Sigmoid colon (tissue), 6 donors: ENCODE measurements at regions not wholly inside any gene's neighbourhood (a gene's known extent, or its start where the extent isn't known, plus 50 kb on each side); places are given as distances from the start of the nearest gene placed in this dataset.

Experiments
- DNase-seq: peaks from one replicate; pipeline ENCODE4 v3.0.0-alpha.2; 2019
- H3K27ac ChIP-seq, 4 donors: fragments of 200-600 bp; sonication (generic); one replicate each; pipeline ENCODE4 v1.5.1; 2016 to 2019; ENCODE audit warnings: mild to moderate bottlenecking in 1 of 4
- H3K27me3 ChIP-seq, 3 donors: fragments of 200-600 bp; sonication (generic); one replicate each; pipeline ENCODE4 v1.5.1; 2019; ENCODE audit warnings: mild to moderate bottlenecking in 1 of 3
- H3K36me3 ChIP-seq, 4 donors: fragments of 200-600 bp; sonication (generic); one replicate each; pipeline ENCODE4 v1.5.1; 2016 to 2019
- H3K4me1 ChIP-seq, 4 donors: fragments of 200-600 bp; sonication (generic); one replicate each; pipeline ENCODE4 v1.5.1; 2017 to 2019
- H3K4me3 ChIP-seq, 4 donors: fragments of 200-600 bp; sonication (generic); one replicate each; pipeline ENCODE4 v1.5.1; 2017 to 2019; ENCODE audit warnings: mild to moderate bottlenecking in 2 of 4, moderate library complexity in 1 of 4
- H3K9me3 ChIP-seq, 4 donors: fragments of 200-600 bp in 3 of 4; sonication (generic) in 3 of 4; one replicate each; pipeline versions ENCODE4 v1.5.1 to v1.6.1; 2013 to 2019
- CTCF ChIP-seq, 4 experiments: fragments of 450-650 bp in 3 of 4; fragments of 200-600 bp in 1 of 4; IDR thresholded peaks; one replicate each; pipeline ENCODE4 v1.5.1; 2016 to 2019; ENCODE audit warnings: antibody characterized with exemption in 4 of 4, mild to moderate bottlenecking in 3 of 4, moderate library complexity in 2 of 4
- EP300 ChIP-seq, 4 donors: sonication (generic); formaldehyde crosslinking; IDR thresholded peaks; one replicate each; pipeline ENCODE4 v1.6.1; 2017; ENCODE audit warnings: antibody characterized with exemption in 4 of 4
- POLR2A ChIP-seq, 2 donors: fragments of 450-650 bp; IDR thresholded peaks; one replicate each; pipeline ENCODE4 v1.6.1; 2016; ENCODE audit warnings: antibody characterized with exemption in 2 of 2, mild to moderate bottlenecking in 2 of 2, moderate library complexity in 2 of 2
- POLR2AphosphoS5 ChIP-seq, 4 donors: sonication (generic); formaldehyde crosslinking; IDR thresholded peaks; one replicate each; pipeline ENCODE4 v1.6.1; 2017; ENCODE audit warnings: antibody characterized with exemption in 4 of 4
- WGBS, 2 donors: extraction: QIAGEN DNeasy Blood & Tissue Kit; methylation state at CpG; one replicate each; pipeline ENCODE4 v1.1.7; 2013; 5-methylcytosine and 5-hydroxymethylcytosine counted together
- intact Hi-C: fragments of 100-400 bp; cut with DNase I; formaldehyde crosslinking; loops from one replicate; pipeline ENCODE4 v1.15.1; 2023
- donor health status: healthy with polysubstance abuse.
- donor health status: healthy.

- 85 to 88% methylated on average over 5 of the region's 5 CpGs for WGBS, 2 donors
Observed at GRCh38 chr5:158209219-158209908, 350.4 kb upstream of the CLINT1 start.

GRCh38 chr5:158207733-158208132 lies 348.8 kb upstream of the CLINT1 start:
- H3K9me3 ChIP-seq: no peaks in the 10 kb centered on the region
- 89 to 90% methylated on average over 10 of the region's 10 CpGs for WGBS, 2 donors
- H3K4me3 ChIP-seq: no peak overlapping the region
- H3K4me1 ChIP-seq: no peaks in the 10 kb centered on the region
- intact Hi-C loops: no loop called here
- no peaks in the 10 kb centered on the region for H3K27me3 ChIP-seq
- no peak for DNase-seq
- TF ChIP-seq CTCF (IDR thresholded peaks at IDR 0.05) (no peak), EP300 (IDR thresholded peaks at IDR 0.05) (no peak), POLR2AphosphoS5 (IDR thresholded peaks at IDR 0.05) (no peak), POLR2A (IDR thresholded peaks at IDR 0.05) (no peak)
- H3K36me3 ChIP-seq: no peaks in the 10 kb centered on the region
- H3K27ac ChIP-seq: no peak overlapping the region

More at GRCh38 chr5:158209219-158209908, 350.4 kb upstream of the CLINT1 start:
- Histone ChIP-seq H3K27ac (no peak overlapping the region), H3K4me3 (no peak overlapping the region), H3K4me1 (no peaks in the 10 kb centered on the region), H3K9me3 (no peaks in the 10 kb centered on the region), H3K36me3 (no peaks in the 10 kb centered on the region), H3K27me3 (no peaks in the 10 kb centered on the region)
- TF ChIP-seq CTCF (IDR thresholded peaks at IDR 0.05) (no peak), POLR2A (IDR thresholded peaks at IDR 0.05) (no peak), EP300 (IDR thresholded peaks at IDR 0.05) (no peak), POLR2AphosphoS5 (IDR thresholded peaks at IDR 0.05) (no peak)
- intact Hi-C loops: no loop called here
- DNase-seq: no peak

- intact Hi-C loops: no loop called here
- WGBS, 2 donors: 87 to 93% methylated on average over 2 of the region's 2 CpGs
- DNase-seq: no peak
- Histone ChIP-seq H3K4me3 (no peak overlapping the region), H3K9me3 (no peaks in the 10 kb centered on the region), H3K36me3 (no peaks in the 10 kb centered on the region), H3K4me1 (no peaks in the 10 kb centered on the region), H3K27me3 (no peaks in the 10 kb centered on the region), H3K27ac (no peak overlapping the region)
- TF ChIP-seq EP300 (IDR thresholded peaks at IDR 0.05): no peak
- no peak for TF ChIP-seq POLR2A (IDR thresholded peaks at IDR 0.05)
- TF ChIP-seq POLR2AphosphoS5 (IDR thresholded peaks at IDR 0.05): no peak
- no peak for TF ChIP-seq CTCF (IDR thresholded peaks at IDR 0.05)
Observed at GRCh38 chr5:158205992-158206391, 347.0 kb upstream of the CLINT1 start.

- Histone ChIP-seq H3K9me3 (no peaks in the 10 kb centered on the region), H3K27me3 (no peaks in the 10 kb centered on the region), H3K4me3 (no peak overlapping the region), H3K4me1 (no peaks in the 10 kb centered on the region), H3K36me3 (no peaks in the 10 kb centered on the region), H3K27ac (no peak overlapping the region)
- 76 to 86% methylated on average over 8 of the region's 8 CpGs for WGBS, 2 donors
- TF ChIP-seq EP300 (IDR thresholded peaks at IDR 0.05) (no peak), CTCF (IDR thresholded peaks at IDR 0.05) (no peak)
- DNase-seq: no peak
- intact Hi-C loops: no loop called here
Observed at GRCh38 chr5:158203261-158203660, 344.3 kb upstream of the CLINT1 start.

GRCh38 chr5:158202801-158203200 lies 343.9 kb upstream of the CLINT1 start:
- 77 to 93% methylated on average over 7 of the region's 7 CpGs for WGBS, 2 donors
- TF ChIP-seq POLR2AphosphoS5 (IDR thresholded peaks at IDR 0.05): no peak
- H3K27ac ChIP-seq: no peak overlapping the region
- H3K36me3 ChIP-seq: no peaks in the 10 kb centered on the region
- H3K4me3 ChIP-seq: no peak overlapping the region
- H3K9me3 ChIP-seq: no peaks in the 10 kb centered on the region
- no peaks in the 10 kb centered on the region for H3K27me3 ChIP-seq
- intact Hi-C loops: no loop called here
- no peak for DNase-seq
- H3K4me1 ChIP-seq: no peaks in the 10 kb centered on the region
